Suppressor macrophage (primary cell): ENCODE measurements at regions not wholly inside any gene's neighbourhood (a gene's known extent, or its start where the extent isn't known, plus 50 kb on each side); places are given as distances from the start of the nearest gene placed in this dataset.

Experiments used
- DNase-seq, 4 experiments: peaks; one replicate each; pipeline ENCODE4 v3.0.0-alpha.2; 2020 to 2022

DNA sequence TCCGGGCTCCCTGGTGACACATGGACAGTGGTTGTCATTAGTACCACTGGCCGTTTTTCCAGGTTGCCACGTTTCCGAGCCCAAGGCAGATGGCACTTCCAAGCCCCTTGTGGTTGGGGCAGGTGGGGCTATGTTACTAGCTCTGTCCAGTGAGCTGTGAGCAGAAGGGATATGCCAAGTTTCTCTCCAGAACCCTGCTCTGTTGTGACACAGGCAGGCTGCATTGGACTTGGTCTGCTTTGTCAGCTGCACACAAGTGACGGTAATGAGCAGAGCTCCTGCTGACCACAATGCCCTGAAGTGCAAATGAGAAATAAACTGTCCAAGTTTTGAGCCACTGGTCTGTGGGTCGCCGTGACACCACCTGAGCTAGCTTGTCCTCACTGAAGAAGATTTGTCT lies 118.8 kb downstream of the GYPC start:
- DNase-seq, result no peak

DNA sequence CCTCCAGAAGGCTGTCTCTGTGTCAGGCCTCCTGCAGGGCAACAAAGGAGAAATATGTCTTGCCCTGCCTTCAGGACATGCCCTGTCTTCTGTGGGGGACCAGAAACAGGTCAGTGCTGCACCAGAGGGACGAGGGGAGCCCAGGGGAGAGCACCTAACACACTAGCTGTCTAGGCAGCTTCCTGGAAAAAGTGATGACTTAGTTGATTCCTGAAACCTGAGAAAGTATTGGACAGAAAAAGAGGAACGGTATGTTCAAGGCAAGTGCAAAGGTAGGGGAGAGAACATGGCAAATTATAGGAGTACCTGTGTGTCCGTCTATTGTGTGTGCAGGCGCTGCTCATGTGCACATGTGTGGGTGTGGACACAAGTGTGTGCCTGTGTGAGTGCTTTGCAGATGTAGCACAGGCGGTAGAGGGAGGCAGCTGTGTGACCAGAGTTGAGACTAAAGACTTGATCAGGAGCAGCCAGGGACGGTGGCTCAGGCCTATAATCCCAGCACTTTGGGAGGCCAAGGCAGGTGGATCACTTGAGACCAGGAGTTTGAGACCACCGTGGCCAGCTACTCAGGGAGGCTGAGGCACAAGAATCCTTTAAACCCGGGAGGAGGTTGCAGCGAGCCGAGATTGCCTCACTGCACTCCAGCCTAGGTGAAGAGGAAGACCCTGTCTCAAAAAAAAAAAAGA lies 119.5 kb downstream of the GYPC start:
- no peak for DNase-seq

DNA sequence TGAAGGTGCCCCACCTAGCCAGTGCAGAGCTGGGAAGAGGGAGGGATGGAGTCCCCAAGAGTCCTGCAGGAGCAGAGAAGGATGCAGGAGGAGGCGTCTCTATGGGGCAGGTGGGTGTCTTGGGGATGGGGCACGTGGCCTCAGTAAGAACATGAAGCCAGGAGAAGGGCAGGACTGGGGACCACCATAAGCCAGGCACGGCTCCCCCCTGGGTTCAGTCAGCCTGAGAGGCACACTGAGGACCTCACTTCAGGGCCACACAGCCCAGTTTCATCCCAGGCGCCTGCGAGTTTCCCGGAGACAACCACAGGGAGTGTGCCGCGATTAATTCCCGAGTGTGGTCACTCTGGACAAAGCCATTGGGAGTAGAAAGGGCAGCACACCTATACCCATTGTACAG lies 120.3 kb downstream of the GYPC start:
- no peak for DNase-seq

DNA sequence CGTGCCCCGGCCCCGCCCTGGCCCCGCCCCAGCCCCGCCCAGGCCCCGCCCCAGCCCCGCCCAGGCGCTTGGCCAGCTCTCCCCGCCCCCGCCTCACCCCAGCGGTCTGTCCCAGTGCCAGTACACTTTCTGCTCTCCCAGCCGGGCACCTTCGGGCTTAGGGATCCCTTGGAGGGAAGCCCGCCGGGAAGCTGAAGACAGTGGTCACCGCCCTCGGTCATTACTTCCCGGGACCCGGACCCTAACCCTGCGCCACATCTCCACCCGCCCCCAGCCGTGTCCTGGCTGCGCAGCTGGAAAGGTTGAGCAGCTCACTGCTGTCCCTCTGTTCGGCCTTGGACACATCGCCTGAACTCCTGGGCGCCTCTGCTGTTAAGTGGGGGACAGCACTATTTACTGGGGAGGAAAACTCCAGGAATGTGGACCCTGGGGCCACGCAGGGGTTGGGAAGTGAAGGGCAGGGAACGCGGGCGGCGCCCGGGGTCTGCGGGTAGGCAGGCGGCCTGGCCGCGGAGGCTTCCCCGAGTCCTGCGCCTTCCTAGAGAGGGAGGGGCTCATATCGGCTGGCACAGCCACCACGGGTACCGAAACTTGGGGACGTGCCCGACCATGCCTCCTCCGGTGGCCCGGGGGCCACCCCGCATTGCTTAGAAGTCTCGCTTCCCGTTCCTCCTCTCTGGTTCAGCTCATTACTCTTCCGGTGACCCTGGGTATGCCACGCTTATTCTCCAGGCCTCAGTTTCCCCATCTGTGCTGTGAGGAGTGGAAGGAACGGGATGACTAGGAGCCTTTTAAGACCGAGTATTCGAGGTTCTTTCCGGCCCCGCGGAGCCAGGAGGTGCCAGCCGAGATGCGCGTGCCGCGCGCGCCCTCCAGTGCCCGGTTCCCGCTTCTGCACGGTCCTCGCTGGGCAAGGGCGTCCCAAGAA lies 121.0 kb downstream of the GYPC start:
- DNase-seq, result peak; percentile 83 to 93 (median 90)

DNA sequence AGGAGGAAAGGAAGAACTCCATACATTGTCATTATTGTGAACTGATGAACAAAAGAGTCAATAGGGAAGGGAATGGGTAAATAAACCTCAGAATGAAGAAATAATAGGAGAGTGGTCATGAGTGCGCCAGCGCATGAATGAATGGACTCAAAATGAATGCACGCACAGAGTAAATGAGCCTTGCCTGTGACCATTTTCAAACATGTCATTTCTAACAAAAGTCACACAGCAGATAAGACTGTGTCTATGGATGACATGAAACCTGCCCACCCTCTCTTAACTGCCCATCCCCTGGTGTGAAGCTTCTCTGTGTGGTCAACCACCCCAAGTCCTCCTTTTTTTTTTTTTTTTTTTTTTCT lies 121.1 kb upstream of the TEX51 start:
- DNase-seq, result no peak

DNA sequence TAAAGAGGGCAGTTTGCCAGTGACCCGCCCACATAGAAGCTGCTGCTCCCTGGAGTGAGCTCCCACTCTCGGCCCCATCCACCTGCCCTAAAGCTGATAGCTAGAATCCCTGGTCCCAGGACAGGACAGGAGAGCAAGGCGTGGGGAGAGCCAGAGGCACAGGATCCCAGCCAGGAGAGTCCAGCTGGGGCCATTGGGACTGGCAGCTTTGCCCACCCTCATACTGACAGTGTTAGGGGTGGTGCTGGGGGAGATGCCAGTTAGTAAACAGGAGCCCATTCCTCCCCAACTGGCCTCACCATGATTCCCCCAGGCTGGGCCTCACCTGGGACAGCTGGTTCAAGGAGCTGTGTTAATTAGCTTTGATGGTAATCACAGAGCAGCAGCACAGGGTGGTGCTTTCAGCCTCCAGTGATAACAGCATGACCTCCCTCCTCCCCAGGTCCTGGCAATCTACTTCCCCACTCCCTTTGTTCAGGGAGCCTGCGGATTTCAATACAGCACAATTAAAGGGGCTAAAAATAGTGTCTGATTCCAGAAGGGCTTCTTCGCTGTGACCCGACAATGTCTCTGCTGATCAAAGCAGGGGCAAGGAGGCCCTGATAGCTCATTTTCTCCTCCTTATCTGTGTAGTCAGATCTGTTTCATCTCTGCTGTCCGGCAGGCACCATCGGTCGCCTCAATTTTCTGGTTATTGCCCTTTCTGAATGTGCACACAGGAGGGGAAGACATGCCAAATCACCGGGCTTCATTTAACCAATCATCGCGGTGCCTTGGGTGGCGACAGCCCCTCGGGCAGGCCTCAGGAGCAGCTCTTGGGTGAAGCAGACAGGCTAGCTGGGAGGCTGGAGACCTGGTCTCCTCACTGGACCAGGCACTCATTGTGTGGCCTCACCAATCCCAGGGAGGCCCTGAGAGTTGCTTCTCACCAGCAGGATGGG lies 119.9 kb upstream of the TEX51 start:
- DNase-seq, result no peak

DNA sequence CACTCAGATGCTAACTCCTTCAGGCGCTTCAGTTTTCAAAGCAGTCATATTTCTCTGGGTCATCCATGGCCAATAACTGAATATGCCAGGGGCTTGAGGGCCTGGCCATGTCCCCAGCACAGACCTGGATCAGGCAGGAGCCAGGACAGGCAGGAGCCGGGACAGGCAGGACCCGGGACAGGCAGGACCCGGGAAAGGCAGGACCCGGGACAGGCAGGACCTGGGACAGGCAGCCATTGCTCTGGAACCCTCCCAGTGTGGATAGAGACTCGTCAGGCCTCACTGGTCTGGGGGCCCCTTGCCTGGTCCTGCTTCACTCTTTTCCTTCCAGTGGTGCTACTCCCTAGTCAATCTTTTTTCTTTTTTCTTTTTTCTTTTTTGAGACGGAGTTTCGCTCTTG lies 117.5 kb upstream of the TEX51 start:
- no peak for DNase-seq

DNA sequence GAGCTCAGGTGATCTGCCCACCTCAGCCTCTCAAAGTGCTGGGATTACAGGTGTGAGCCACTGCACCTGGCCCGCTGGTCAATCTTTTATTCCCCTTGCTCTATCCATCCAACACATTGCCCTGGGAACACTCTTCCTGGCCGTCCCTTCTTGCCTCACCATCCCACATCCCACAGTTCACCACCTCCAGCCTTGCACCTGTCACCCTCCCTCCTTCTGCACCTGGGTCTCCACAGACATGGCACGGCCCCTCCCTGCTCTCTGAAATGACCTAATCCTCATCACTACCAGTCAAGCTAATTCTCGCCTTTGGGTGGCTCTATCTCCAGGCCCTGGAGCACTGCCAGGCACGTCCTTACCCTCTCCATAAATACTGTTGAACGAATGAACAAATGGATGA lies 116.9 kb upstream of the TEX51 start:
- DNase-seq, result no peak

DNA sequence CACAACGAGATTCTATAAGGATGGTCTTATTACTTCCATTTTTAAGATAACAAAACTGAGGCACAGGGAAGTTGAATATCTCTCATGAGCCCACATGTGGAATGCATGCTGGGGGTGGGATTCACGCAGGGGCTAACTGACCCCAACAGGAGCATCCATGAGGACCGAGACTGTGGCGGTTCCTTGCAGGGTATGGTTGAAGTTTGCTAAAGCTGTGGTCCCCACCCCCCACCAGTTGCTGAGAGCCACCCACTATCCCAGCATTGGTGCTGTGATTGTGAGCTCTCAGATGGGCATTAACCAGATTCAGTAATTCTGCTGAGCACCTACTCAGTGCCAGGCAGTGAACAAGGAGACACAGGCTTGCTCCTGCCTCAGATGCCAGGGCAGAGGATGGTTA lies 116.0 kb upstream of the TEX51 start:
- no peak for DNase-seq

DNA sequence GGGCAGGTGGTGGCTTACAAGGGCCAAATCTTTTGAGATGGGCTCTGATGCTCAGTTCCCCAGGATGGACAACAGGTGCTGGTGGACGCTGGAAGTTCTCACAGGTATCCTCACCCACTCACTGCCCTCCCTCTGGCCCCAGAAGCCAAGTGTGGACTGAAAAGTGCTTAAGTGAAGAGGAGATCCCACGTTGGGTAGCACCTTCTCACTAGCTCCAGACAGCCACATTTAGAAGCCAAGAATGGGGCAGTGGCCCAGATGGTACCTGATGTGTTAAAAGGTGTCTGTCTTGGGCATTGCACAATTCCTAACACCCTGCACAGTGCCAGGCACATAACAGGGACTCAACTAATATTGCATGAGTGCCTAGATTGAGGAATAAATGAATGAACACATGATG lies 115.3 kb upstream of the TEX51 start:
- no peak for DNase-seq

DNA sequence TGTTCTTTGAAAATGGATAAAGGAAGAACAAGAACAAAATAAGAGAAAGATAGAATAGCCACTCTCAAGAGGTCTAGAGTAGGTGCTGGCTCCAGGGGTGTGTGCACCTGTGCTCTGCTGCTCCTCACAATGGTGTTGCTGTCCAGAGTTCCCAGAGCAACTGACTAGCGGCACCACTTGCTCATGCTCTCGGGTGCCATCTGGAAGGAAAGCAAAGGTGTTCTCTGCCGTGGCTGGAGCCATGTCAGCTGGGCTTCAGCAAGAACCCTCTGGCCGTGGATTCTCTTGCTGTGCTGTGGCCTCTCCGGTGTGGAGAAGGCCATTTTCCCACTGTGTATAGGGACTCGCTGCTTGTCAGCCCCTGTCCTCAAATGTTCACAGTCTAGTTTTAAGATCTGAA lies 114.6 kb upstream of the TEX51 start:
- DNase-seq, result no peak

DNA sequence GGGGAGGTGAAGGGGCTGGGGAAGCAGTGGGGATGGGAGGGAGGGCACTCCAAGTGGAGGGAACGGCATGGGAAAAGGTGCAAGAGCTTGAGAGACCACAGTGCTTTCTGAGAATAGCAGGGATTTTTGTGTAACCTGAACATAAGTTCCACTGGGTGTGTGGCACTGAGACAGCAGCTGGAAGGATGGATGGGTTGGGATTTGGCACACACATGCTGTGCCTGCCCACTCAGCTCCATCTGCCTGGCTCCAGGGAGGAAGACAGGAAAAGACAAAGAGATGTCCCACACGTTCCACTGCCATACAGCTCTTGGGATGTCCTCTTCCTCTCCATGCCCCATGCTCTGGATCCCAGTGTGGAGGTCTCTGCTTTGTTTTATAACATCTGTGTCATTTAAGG lies 114.1 kb upstream of the TEX51 start:
- no peak for DNase-seq

DNA sequence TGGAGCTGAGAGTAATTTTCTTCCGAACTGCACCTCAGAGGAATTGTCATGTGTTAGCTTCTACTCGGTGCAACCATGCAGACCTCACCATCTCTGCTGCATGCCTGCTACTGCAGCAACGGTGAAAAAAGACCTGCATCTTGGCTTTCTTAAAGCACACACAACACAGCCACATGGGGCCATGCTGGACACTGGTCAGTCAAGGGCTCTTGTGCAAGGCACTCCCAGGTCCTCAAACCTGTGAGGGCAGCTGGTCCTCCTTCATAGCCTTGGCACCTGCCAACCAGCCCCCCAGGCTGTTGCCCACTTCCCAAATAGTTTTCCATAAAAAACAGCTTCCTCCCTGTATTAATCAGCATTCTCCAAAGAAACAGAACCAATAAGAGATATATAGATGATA lies 113.5 kb upstream of the TEX51 start:
- no peak for DNase-seq

DNA sequence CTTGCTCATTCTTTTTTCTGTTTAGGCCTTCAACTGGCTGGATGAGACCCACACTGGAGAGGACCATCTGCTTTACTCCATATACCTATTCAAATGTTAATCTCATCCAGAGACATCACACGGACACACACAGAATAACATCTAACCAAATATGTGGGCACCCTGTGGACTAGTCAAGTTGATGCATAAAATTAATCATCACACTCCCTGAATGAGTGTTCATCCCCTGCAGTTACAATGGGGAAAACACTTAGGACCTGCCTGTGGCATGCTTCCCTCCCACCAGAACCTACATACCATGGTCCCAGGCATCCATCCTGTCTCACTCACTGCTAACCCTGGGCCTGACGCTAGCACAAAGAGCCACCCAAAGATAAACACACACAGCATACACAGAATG lies 112.8 kb upstream of the TEX51 start:
- DNase-seq, result no peak

DNA sequence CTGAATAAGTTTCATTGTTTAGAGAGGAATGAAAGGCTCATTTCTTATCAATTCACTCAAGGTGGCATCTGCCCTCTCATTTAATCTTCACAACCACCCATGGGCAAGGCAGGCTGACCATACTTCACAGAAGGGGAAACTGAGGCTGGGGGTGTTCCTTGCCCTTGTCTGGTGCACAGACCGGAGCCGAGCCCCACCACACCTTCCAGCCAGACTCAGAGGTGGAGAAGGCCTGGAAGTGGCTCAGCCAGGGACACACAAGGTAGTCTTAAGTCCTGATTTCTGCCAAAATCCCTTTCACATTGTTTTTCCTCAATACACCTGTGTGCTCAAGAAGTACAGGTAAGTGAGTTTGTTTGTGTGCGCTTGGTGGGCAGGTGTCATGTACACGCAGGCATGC lies 111.9 kb upstream of the TEX51 start:
- no peak for DNase-seq

DNA sequence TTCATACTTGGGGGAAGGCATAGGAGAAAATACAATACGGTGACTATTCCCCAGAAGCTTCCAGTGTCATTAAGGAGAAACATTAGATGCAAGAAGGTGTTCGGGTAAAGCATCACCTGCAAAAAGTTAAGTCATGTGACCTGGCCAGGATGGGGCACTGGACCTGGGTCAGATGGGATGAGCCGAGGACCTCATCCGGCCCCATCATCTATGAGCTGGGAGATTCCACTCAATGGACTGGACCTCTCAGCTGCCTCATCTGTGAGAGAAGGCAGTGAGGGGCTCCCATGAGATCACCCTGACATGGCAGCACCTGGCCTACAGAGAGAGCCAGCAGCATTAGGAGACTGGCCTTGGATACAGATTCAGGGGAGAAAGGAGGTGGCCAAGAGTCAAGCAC lies 111.4 kb upstream of the TEX51 start:
- DNase-seq, result no peak

DNA sequence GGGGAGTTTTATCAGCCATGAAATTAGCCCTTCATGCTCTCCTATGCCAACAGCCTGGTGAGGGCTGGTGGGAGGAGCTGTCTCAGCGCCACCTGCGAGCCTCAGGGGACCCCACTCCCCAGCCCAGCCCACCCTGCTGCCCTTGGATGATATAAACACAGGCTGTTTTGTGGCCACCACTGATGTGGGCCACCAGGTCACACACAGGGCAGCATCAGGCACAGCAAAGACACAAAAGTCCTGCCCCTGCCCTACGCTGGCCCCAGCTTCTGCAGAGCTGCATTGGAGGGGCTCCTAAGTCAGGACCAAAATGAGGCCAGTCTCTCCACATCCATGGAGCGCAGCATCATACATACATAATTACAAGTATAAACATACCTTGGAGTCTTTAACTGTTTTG lies 110.6 kb upstream of the TEX51 start:
- DNase-seq, result no peak

DNA sequence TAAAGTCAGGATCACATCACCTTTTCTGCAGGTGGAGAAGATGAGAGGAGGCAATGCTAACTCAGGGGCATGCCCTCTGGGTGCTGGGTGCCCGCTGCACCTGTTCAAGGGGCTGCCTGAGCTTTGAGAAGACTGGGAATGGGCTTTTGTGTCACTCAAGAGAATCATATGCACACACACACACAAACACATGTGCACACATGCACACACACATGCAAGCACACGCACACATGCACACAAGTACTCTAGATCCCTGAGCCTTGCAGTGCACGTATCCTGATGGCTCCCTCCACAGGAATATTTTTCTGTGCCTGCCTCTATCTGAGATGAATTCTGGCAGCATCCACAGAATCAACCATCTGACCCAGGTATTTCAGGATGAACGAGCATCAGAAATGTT lies 110.0 kb upstream of the TEX51 start:
- no peak for DNase-seq

DNA sequence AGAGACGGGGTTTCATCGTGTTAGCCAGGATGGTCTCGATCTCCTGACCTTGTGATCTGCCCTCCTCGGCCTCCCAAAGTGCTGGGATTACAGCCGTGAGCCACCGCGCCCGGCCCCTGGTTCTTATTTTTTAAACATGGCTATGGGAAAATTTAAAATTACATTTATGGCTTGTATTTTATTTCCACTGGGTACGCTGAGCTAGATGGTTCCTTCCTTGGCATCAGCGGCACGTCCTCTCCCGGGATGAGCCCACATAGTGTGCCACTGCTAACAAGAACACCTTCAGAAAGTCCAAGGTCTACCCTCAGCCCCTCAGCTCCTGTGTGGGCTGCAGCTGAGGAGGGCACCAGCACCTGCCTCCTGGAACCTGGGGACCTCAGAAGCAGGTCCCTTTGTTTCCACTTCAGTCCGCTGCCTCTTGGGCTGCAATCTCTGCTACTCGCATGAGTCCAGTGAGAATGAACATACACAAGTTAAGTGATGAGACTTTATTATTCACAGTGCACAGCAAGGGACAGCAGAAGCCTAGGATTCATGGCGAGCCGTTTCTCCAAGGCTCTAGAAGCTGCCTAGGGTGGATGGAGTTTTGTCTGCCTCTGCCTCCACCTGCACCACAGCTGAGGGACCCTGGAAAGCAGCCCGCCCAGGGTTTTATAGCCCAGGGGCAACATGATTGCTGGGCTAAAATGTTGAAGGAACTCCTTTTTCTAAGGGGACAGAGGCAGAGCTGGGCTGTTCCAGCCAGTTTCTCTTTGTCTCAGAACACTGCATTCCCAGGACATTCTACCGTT lies 107.5 kb upstream of the TEX51 start:
- DNase-seq, result no peak

DNA sequence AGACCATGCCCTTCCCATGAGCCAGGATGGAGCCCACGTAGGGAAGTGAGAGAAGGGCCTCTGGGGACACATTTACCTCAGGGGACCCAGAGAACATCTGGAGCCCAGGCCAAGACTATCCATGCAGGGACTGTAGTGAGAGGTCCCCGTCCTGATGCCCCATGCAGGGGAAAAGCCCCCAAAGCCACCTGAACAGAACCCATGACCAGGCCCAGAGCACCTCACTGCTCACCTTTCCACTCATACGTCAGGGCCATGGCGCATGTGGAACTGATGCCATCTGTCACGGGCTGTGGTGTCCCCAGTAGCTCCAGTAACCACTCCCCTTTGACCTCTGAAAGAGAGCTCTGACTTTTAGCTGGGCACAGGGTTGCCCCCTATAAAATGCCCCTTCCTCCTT lies 106.5 kb upstream of the TEX51 start:
- DNase-seq, result no peak

DNA sequence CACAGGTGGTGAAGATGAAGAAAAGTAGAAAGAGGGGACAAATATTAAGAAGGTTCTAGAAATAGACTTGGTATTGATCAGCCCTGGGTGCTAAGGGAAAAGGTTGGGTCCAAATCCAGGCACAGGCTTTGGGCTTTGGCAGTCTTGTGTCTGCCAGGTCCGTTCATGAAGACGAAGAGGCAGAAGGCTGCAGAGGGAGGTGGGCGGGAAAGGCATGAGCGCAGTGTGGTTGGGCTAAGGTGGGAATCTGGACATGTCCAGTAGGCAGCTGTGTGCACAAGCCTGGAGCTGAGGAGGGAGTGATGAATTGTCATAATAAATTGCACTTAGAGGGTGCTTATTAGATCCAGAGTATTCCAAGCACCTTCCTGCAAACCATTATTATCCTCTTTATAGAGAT lies 105.7 kb upstream of the TEX51 start:
- no peak for DNase-seq

DNA sequence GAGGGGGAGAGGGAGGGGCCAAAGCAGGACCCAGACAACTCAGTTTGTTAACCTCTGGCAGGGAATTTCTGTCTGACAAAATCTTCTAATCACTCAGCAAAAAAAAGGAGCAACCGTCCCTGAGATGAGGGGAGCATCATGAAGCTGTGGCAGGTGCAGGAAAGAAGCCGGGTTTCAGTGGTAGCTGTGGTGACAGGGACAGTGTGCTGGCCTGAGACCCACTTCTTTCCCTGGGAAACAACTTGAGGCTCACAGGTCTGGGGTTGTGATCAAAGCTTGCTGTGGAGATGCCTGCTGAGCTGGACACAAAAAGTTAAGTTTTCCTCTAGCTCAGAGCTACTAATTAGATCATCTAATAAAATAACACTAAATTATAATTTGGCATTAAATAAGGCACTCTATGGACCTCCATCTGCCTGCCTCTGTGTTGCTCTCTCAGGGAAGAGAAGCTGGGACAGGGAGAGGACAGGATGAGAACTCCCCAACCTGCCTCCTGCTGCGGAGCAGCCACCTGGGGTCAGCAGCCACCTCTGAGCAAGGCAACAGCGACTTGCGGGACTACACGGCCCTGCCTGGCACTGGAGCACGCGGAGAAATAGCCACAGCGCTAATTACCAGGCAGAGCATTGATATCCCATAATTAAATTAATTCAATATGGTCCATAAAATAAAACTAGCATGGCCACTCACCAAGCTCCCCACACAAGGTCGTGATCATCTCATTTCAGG lies 104.6 kb upstream of the TEX51 start:
- no peak for DNase-seq
